Liver (tissue), 8 donors: ENCODE measurements at regions not wholly inside any gene's neighbourhood (a gene's known extent, or its start where the extent isn't known, plus 50 kb on each side); places are given as distances from the start of the nearest gene placed in this dataset.

Experiments
- DNase-seq: peaks from one replicate; pipeline ENCODE4 v3.0.0-alpha.2; 2017; ENCODE audit warnings: low spot score
- H3K27ac ChIP-seq, 2 donors: one replicate each; pipeline ENCODE4 v1.7.0; 2013; ENCODE audit warnings: inconsistent platforms in 2 of 2, low read length in 2 of 2, control low read depth in 1 of 2, low read depth in 1 of 2, mild to moderate bottlenecking in 1 of 2
- H3K27me3 ChIP-seq, 4 donors: one replicate each; pipeline versions ENCODE4 v1.6.1 to v1.7.0; 2013; ENCODE audit warnings: low read length in 3 of 4, inconsistent platforms in 1 of 4, mild to moderate bottlenecking in 1 of 4, moderate library complexity in 1 of 4; ENCODE audit not compliant: control insufficient read depth in 4 of 4, insufficient read depth in 4 of 4
- H3K36me3 ChIP-seq, 4 donors: one replicate each; pipeline versions ENCODE4 v1.6.1 to v1.7.0; 2013; ENCODE audit warnings: low read length in 3 of 4, mild to moderate bottlenecking in 3 of 4, low read depth in 1 of 4, moderate library complexity in 1 of 4; ENCODE audit not compliant: control insufficient read depth in 4 of 4, insufficient read depth in 3 of 4
- H3K4me1 ChIP-seq, 4 donors: one replicate each; pipeline versions ENCODE4 v1.6.1 to v1.7.0; 2013; ENCODE audit warnings: low read length in 3 of 4, mild to moderate bottlenecking in 3 of 4, moderate library complexity in 1 of 4; ENCODE audit not compliant: control insufficient read depth in 4 of 4, insufficient read depth in 4 of 4
- H3K4me3 ChIP-seq, 3 donors: one replicate each; pipeline versions ENCODE4 v1.6.1 to v1.7.0; 2013; ENCODE audit warnings: low read length in 3 of 3, control low read depth in 1 of 3, low read depth in 1 of 3, mild to moderate bottlenecking in 1 of 3
- H3K9ac ChIP-seq, 2 donors: one replicate each; pipeline ENCODE4 v1.7.0; 2013; ENCODE audit warnings: low read length in 2 of 2, mild to moderate bottlenecking in 2 of 2, moderate library complexity in 2 of 2, control low read depth in 1 of 2, low read depth in 1 of 2
- H3K9me3 ChIP-seq, 4 donors: one replicate each; pipeline versions ENCODE4 v1.6.1 to v1.7.0; 2013; ENCODE audit warnings: low read length in 3 of 4; ENCODE audit not compliant: control insufficient read depth in 4 of 4
- EGR1 ChIP-seq, 2 donors: IDR thresholded peaks; 2 replicates each; pipeline ENCODE4 v1.6.1; 2016 to 2018; ENCODE audit warnings: antibody characterized with exemption in 2 of 2, low read depth in 2 of 2
- FOXA1 ChIP-seq: IDR thresholded peaks from 2 replicates; pipeline ENCODE4 v1.6.1; 2016; ENCODE audit warnings: antibody characterized with exemption
- FOXA2 ChIP-seq: IDR thresholded peaks from 2 replicates; pipeline ENCODE4 v1.6.1; 2016; ENCODE audit warnings: antibody characterized with exemption
- GABPA ChIP-seq, 2 donors: IDR thresholded peaks in 1 of 2; conservative IDR thresholded peaks in 1 of 2; 2 replicates each; pipeline ENCODE4 v1.6.1; 2016; ENCODE audit warnings: antibody characterized with exemption in 2 of 2, mild to moderate bottlenecking in 1 of 2, moderate library complexity in 1 of 2
- HNF4A ChIP-seq, 2 donors: conservative IDR thresholded peaks; 2 replicates each; pipeline ENCODE4 v1.6.1; 2016; ENCODE audit warnings: antibody characterized with exemption in 2 of 2, mild to moderate bottlenecking in 2 of 2
- HNF4G ChIP-seq: IDR thresholded peaks from 2 replicates; pipeline ENCODE4 v1.6.1; 2016; ENCODE audit warnings: antibody characterized with exemption
- JUND ChIP-seq, 2 donors: IDR thresholded peaks; 2 replicates each; pipeline ENCODE4 v1.6.1; 2016; ENCODE audit warnings: antibody characterized with exemption in 2 of 2
- NR2F2 ChIP-seq: IDR thresholded peaks from 2 replicates; pipeline ENCODE4 v1.6.1; 2016; ENCODE audit warnings: antibody characterized with exemption
- RXRA ChIP-seq, 2 donors: IDR thresholded peaks; 2 replicates each; pipeline ENCODE4 v1.6.1; 2017 to 2018; ENCODE audit warnings: antibody characterized with exemption in 2 of 2, mild to moderate bottlenecking in 1 of 2
- SP1 ChIP-seq: IDR thresholded peaks from 2 replicates; pipeline ENCODE4 v1.6.1; 2018; ENCODE audit warnings: antibody characterized with exemption, mild to moderate bottlenecking
- TAF1 ChIP-seq: conservative IDR thresholded peaks from 2 replicates; pipeline ENCODE4 v1.6.1; 2016; ENCODE audit warnings: antibody characterized with exemption, mild to moderate bottlenecking
- YY1 ChIP-seq: IDR thresholded peaks from 2 replicates; pipeline ENCODE4 v1.6.1; 2016; ENCODE audit warnings: antibody characterized with exemption, mild to moderate bottlenecking
- WGBS: extraction: QIAGEN DNeasy Blood & Tissue Kit; methylation state at CpG from one replicate; pipeline ENCODE4 v1.1.7; 2013; 5-methylcytosine and 5-hydroxymethylcytosine counted together
- TF ChIP-seq, protein P1 (sequence below): IDR thresholded peaks from 2 replicates; pipeline ENCODE4 v1.6.1; 2016; ENCODE audit warnings: antibody characterized with exemption, mild to moderate bottlenecking
- TF ChIP-seq, protein P2 (sequence below): fragments of 150-350 bp; IDR thresholded peaks from 2 replicates; pipeline ENCODE4 v1.5.1; 2017; ENCODE audit warnings: improper control_type of control experiment, low read depth, low read length; ENCODE audit not compliant: missing input control
- TF ChIP-seq, protein P3 (sequence below): IDR thresholded peaks from 2 replicates; pipeline ENCODE4 v1.6.1; 2016; ENCODE audit warnings: antibody characterized with exemption
- TF ChIP-seq, protein P4 (sequence below): IDR thresholded peaks from 2 replicates; pipeline ENCODE4 v1.6.1; 2016; ENCODE audit warnings: antibody characterized with exemption
- TF ChIP-seq, protein P5 (sequence below): IDR thresholded peaks from 2 replicates; pipeline ENCODE4 v1.6.1; 2016; ENCODE audit warnings: antibody characterized with exemption
- donor health status: healthy.
- donor health status: healthy.
- donor health status: healthy.
- donor health status: healthy.
- donor health status: healthy.

DNA sequence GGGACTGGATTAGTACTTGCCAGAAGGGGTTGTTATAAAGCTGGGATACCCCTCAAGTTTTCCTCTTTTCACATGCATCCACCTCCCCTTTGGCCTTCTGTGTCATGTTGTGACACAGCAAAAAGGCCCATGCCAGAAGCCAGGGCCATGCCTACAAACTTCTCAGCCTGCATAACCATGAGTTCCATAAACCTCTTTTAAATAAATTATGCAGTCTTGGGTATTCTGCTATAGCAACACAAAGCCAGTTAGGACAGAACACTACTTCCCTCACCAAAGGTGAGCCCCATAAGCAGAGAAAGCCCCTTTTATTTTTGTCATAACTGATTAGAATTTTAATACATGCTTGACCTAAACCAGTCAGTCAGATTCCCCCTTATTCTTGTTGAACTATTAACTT, 801.3 kb downstream of the DNAH5 start:
- no peaks in the 10 kb centered on the region for H3K9me3 ChIP-seq
- no peak overlapping the region for H3K27ac ChIP-seq
- no peak overlapping the region for H3K4me3 ChIP-seq
- TF ChIP-seq, protein P1, sequence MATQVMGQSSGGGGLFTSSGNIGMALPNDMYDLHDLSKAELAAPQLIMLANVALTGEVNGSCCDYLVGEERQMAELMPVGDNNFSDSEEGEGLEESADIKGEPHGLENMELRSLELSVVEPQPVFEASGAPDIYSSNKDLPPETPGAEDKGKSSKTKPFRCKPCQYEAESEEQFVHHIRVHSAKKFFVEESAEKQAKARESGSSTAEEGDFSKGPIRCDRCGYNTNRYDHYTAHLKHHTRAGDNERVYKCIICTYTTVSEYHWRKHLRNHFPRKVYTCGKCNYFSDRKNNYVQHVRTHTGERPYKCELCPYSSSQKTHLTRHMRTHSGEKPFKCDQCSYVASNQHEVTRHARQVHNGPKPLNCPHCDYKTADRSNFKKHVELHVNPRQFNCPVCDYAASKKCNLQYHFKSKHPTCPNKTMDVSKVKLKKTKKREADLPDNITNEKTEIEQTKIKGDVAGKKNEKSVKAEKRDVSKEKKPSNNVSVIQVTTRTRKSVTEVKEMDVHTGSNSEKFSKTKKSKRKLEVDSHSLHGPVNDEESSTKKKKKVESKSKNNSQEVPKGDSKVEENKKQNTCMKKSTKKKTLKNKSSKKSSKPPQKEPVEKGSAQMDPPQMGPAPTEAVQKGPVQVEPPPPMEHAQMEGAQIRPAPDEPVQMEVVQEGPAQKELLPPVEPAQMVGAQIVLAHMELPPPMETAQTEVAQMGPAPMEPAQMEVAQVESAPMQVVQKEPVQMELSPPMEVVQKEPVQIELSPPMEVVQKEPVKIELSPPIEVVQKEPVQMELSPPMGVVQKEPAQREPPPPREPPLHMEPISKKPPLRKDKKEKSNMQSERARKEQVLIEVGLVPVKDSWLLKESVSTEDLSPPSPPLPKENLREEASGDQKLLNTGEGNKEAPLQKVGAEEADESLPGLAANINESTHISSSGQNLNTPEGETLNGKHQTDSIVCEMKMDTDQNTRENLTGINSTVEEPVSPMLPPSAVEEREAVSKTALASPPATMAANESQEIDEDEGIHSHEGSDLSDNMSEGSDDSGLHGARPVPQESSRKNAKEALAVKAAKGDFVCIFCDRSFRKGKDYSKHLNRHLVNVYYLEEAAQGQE: no peak
- TF ChIP-seq JUND (IDR thresholded peaks at IDR 0.05) (no peak), YY1 (no peak), HNF4G (no peak)
- TF ChIP-seq, protein P2, sequence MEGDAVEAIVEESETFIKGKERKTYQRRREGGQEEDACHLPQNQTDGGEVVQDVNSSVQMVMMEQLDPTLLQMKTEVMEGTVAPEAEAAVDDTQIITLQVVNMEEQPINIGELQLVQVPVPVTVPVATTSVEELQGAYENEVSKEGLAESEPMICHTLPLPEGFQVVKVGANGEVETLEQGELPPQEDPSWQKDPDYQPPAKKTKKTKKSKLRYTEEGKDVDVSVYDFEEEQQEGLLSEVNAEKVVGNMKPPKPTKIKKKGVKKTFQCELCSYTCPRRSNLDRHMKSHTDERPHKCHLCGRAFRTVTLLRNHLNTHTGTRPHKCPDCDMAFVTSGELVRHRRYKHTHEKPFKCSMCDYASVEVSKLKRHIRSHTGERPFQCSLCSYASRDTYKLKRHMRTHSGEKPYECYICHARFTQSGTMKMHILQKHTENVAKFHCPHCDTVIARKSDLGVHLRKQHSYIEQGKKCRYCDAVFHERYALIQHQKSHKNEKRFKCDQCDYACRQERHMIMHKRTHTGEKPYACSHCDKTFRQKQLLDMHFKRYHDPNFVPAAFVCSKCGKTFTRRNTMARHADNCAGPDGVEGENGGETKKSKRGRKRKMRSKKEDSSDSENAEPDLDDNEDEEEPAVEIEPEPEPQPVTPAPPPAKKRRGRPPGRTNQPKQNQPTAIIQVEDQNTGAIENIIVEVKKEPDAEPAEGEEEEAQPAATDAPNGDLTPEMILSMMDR: no peak
- H3K27me3 ChIP-seq: no peaks in the 10 kb centered on the region
- no peak for DNase-seq
- no peak overlapping the region for H3K9ac ChIP-seq
- H3K36me3 ChIP-seq: no peaks in the 10 kb centered on the region
- no peaks in the 10 kb centered on the region for H3K4me1 ChIP-seq

DNA sequence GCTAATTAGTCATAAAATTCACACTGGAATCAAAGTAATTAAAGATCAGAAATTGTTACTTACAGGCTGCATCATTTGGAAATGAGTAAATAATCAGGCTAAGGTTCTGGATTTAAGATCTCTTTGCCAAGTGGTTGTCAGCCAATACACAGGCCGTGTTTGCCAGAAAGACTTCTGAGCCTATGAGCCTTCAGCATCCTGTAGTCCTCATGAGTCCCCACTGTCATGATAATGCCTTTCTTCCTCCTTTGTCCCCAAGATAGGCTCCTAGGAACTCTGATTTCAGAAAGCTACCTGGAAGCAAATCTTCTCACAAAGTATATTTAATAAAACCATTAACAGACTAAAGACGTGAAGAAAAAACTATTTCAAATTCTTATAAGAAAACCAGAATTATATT, 810.5 kb downstream of the DNAH5 start:
- no peak for DNase-seq
- Histone ChIP-seq H3K27me3 (no peaks in the 10 kb centered on the region), H3K36me3 (no peaks in the 10 kb centered on the region), H3K9me3 (no peaks in the 10 kb centered on the region), H3K9ac (no peak overlapping the region), H3K4me3 (no peak overlapping the region), H3K4me1 (no peaks in the 10 kb centered on the region), H3K27ac (no peak overlapping the region)
- WGBS: 77% methylated on average over 2 of the region's 2 CpGs
- TF ChIP-seq, protein P3, sequence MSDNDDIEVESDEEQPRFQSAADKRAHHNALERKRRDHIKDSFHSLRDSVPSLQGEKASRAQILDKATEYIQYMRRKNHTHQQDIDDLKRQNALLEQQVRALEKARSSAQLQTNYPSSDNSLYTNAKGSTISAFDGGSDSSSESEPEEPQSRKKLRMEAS: no peak
- TF ChIP-seq GABPA (IDR thresholded peaks at IDR 0.05 in 1 of 2, conservative IDR thresholded peaks at IDR 0.05 in 1 of 2) (no peak), FOXA2 (no peak), SP1 (no peak), YY1 (no peak)

DNA sequence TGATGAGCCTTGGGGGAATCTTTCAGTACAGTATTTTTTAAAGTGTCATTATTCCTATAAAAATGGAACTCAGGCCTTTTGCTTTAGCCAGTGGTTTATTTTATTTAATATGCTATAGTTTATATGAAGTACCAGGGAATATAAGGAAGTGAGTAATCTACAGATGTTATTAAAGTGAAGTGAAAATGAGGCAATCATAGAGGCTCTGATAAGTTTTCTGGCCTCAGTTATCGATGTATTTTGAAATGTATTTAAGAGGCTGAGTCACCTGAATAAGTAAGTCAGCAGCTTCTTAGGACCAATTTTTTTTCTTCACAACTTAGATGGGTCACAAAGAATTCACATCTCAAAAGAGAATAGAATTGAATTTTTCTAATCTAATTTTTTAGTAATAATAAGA, 829.0 kb downstream of the DNAH5 start:
- WGBS: 83% methylated on average over 1 of the region's 1 CpG
- no peak for DNase-seq
- Histone ChIP-seq H3K4me1 (no peaks in the 10 kb centered on the region), H3K27ac (no peak overlapping the region), H3K27me3 (no peaks in the 10 kb centered on the region), H3K36me3 (no peaks in the 10 kb centered on the region), H3K9me3 (no peaks in the 10 kb centered on the region), H3K4me3 (no peak overlapping the region), H3K9ac (no peak overlapping the region)
- TF ChIP-seq, protein P4, sequence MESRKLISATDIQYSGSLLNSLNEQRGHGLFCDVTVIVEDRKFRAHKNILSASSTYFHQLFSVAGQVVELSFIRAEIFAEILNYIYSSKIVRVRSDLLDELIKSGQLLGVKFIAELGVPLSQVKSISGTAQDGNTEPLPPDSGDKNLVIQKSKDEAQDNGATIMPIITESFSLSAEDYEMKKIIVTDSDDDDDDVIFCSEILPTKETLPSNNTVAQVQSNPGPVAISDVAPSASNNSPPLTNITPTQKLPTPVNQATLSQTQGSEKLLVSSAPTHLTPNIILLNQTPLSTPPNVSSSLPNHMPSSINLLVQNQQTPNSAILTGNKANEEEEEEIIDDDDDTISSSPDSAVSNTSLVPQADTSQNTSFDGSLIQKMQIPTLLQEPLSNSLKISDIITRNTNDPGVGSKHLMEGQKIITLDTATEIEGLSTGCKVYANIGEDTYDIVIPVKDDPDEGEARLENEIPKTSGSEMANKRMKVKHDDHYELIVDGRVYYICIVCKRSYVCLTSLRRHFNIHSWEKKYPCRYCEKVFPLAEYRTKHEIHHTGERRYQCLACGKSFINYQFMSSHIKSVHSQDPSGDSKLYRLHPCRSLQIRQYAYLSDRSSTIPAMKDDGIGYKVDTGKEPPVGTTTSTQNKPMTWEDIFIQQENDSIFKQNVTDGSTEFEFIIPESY: no peak
- TF ChIP-seq, protein P3: no peak
- TF ChIP-seq HNF4G: no peak
- TF ChIP-seq, protein P1: no peak
- no peak for TF ChIP-seq EGR1 (IDR thresholded peaks at IDR 0.05; ENCODE audit: low read depth in 2 of 2)
- TF ChIP-seq NR2F2: no peak
- no peak for TF ChIP-seq FOXA2
- TF ChIP-seq TAF1: no peak
- TF ChIP-seq HNF4A (conservative IDR thresholded peaks at IDR 0.05): no peak
- TF ChIP-seq RXRA (IDR thresholded peaks at IDR 0.05): no peak
- TF ChIP-seq, protein P5, sequence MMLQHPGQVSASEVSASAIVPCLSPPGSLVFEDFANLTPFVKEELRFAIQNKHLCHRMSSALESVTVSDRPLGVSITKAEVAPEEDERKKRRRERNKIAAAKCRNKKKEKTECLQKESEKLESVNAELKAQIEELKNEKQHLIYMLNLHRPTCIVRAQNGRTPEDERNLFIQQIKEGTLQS: no peak
- TF ChIP-seq YY1: no peak
- TF ChIP-seq SP1: no peak
- TF ChIP-seq FOXA1: no peak
